ENCODE measurements at regions not wholly inside any gene's neighbourhood (a gene's known extent, or its start where the extent isn't known, plus 50 kb on each side); places are given as distances from the start of the nearest gene placed in this dataset.

GRCh38 chr14:37903343-37904191 is 304.1 kb upstream of the SSTR1 start:
- H3K4me3 ChIP-seq (ENCODE audit: low read depth, low read length), result no peak overlapping the region
- no peak for TF ChIP-seq CTCF (IDR thresholded peaks at IDR 0.05; ENCODE audit: borderline replicate concordance, insufficient read depth, low read depth, low read length)

- TF ChIP-seq CTCF (IDR thresholded peaks at IDR 0.05; ENCODE audit: borderline replicate concordance, insufficient read depth, low read depth, low read length), result no peak
- H3K4me3 ChIP-seq (ENCODE audit: low read depth, low read length), result no peak overlapping the region
These were observed 283.1 kb upstream of the SSTR1 start for GRCh38 chr14:37924622-37925021.

GRCh38 chr14:37932008-37932407 is 275.7 kb upstream of the SSTR1 start:
- no peak for TF ChIP-seq CTCF (IDR thresholded peaks at IDR 0.05; ENCODE audit: borderline replicate concordance, insufficient read depth, low read depth, low read length)
- H3K4me3 ChIP-seq (ENCODE audit: low read depth, low read length), result no peak overlapping the region

GRCh38 chr14:37932481-37932880 is 275.2 kb upstream of the SSTR1 start:
- no peak overlapping the region for H3K4me3 ChIP-seq (ENCODE audit: low read depth, low read length)
- TF ChIP-seq CTCF (IDR thresholded peaks at IDR 0.05; ENCODE audit: borderline replicate concordance, insufficient read depth, low read depth, low read length), result no peak

GRCh38 chr14:37936971-37937370 is 270.7 kb upstream of the SSTR1 start:
- H3K4me3 ChIP-seq (ENCODE audit: low read depth, low read length), result no peak overlapping the region
- TF ChIP-seq CTCF (IDR thresholded peaks at IDR 0.05; ENCODE audit: borderline replicate concordance, insufficient read depth, low read depth, low read length), result no peak

- TF ChIP-seq CTCF (IDR thresholded peaks at IDR 0.05; ENCODE audit: borderline replicate concordance, insufficient read depth, low read depth, low read length), result no peak
These were observed 268.2 kb upstream of the SSTR1 start for GRCh38 chr14:37939442-37940028.

GRCh38 chr14:37945959-37946358 is 261.7 kb upstream of the SSTR1 start:
- TF ChIP-seq CTCF (IDR thresholded peaks at IDR 0.05; ENCODE audit: borderline replicate concordance, insufficient read depth, low read depth, low read length), result no peak
- H3K4me3 ChIP-seq (ENCODE audit: low read depth, low read length), result no peak overlapping the region

More at GRCh38 chr14:37939442-37940028, 268.2 kb upstream of the SSTR1 start:
- H3K4me3 ChIP-seq (ENCODE audit: low read depth, low read length), result no peak overlapping the region

All from GM12875 (cell line).